ENCODE measurements at regions not wholly inside any gene's neighbourhood (a gene's known extent, or its start where the extent isn't known, plus 50 kb on each side); places are given as distances from the start of the nearest gene placed in this dataset.

DNA sequence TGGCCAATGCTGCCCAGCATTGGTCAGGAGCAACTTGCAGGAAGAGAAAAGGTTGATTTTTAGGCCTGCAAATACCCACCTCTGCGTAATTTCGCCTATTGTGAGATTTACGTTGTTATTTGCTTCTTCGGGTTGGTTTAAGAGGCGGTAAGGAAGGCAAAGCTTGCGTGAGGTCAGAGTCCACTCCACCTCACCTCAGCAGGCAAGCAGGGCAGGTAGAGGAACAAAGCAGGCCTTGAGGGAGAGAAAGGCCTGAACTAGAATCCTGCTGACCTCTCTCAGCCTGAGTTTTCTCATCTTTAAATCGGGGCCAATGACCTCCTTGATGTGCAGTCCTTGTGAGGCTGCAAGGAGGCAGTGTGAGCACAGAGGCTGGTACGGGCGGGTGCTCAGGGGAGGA is 239.1 kb downstream of the CDC5L start:
- no peak for TF ChIP-seq POLR2A (IDR thresholded peaks at IDR 0.05)
- TF ChIP-seq, protein P1, sequence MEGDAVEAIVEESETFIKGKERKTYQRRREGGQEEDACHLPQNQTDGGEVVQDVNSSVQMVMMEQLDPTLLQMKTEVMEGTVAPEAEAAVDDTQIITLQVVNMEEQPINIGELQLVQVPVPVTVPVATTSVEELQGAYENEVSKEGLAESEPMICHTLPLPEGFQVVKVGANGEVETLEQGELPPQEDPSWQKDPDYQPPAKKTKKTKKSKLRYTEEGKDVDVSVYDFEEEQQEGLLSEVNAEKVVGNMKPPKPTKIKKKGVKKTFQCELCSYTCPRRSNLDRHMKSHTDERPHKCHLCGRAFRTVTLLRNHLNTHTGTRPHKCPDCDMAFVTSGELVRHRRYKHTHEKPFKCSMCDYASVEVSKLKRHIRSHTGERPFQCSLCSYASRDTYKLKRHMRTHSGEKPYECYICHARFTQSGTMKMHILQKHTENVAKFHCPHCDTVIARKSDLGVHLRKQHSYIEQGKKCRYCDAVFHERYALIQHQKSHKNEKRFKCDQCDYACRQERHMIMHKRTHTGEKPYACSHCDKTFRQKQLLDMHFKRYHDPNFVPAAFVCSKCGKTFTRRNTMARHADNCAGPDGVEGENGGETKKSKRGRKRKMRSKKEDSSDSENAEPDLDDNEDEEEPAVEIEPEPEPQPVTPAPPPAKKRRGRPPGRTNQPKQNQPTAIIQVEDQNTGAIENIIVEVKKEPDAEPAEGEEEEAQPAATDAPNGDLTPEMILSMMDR (IDR thresholded peaks at IDR 0.05): no peak

Data from Peyer's patch (tissue), 4 donors.